ENCODE measurements at regions not wholly inside any gene's neighbourhood (a gene's known extent, or its start where the extent isn't known, plus 50 kb on each side); places are given as distances from the start of the nearest gene placed in this dataset.
"Not testable (repeated sequence)": the region's sequence is repeated elsewhere in the genome, so short reads cannot be mapped to it uniquely, and the experiment has no call there.

GRCh38 chr10:18906636-18907035 lies 142.0 kb upstream of the MALRD1 start:
- H3K4me3 ChIP-seq (ENCODE audit: low read depth, low read length, poor library complexity, severe bottlenecking): no peak overlapping the region
- H3K9ac ChIP-seq (ENCODE audit: low read length): no peak overlapping the region
- no peaks in the 10 kb centered on the region for H3K9me3 ChIP-seq (ENCODE audit: low read length)
- H2AFZ ChIP-seq (ENCODE audit: low read length): no peak overlapping the region
- H3F3A ChIP-seq (ENCODE audit: insufficient read depth, low read length): no peaks in the 10 kb centered on the region
- H4K20me1 ChIP-seq (ENCODE audit: insufficient read depth, low read length): no peaks in the 10 kb centered on the region
- no peaks in the 10 kb centered on the region for H3K79me2 ChIP-seq (ENCODE audit: insufficient read depth, low read length)
- H3K27me3 ChIP-seq (ENCODE audit: insufficient read depth, low read length): no peaks in the 10 kb centered on the region
- H3K27ac ChIP-seq (ENCODE audit: low read depth, low read length, poor library complexity, severe bottlenecking): no peak overlapping the region
- TF ChIP-seq, protein P1, sequence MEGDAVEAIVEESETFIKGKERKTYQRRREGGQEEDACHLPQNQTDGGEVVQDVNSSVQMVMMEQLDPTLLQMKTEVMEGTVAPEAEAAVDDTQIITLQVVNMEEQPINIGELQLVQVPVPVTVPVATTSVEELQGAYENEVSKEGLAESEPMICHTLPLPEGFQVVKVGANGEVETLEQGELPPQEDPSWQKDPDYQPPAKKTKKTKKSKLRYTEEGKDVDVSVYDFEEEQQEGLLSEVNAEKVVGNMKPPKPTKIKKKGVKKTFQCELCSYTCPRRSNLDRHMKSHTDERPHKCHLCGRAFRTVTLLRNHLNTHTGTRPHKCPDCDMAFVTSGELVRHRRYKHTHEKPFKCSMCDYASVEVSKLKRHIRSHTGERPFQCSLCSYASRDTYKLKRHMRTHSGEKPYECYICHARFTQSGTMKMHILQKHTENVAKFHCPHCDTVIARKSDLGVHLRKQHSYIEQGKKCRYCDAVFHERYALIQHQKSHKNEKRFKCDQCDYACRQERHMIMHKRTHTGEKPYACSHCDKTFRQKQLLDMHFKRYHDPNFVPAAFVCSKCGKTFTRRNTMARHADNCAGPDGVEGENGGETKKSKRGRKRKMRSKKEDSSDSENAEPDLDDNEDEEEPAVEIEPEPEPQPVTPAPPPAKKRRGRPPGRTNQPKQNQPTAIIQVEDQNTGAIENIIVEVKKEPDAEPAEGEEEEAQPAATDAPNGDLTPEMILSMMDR (IDR thresholded peaks at IDR 0.05; ENCODE audit: low read length): no peak
- no peak for TF ChIP-seq EZH2 (IDR thresholded peaks at IDR 0.05; ENCODE audit: borderline replicate concordance, low read length)
- no peaks in the 10 kb centered on the region for H3K36me3 ChIP-seq (ENCODE audit: insufficient read depth, low read length)
- no peak overlapping the region for H3K4me2 ChIP-seq (ENCODE audit: low read length)
- no peaks in the 10 kb centered on the region for H3K4me1 ChIP-seq (ENCODE audit: insufficient read depth, low read length, severe bottlenecking)
- H3K9me2 ChIP-seq (ENCODE audit: low read depth, low read length): no peaks in the 10 kb centered on the region

GRCh38 chr10:18917431-18917830 lies 131.2 kb upstream of the MALRD1 start:
- H3K27ac ChIP-seq (ENCODE audit: low read depth, low read length, poor library complexity, severe bottlenecking); H3K79me2 ChIP-seq (ENCODE audit: insufficient read depth, low read length); H3K27me3 ChIP-seq (ENCODE audit: insufficient read depth, low read length); H4K20me1 ChIP-seq (ENCODE audit: insufficient read depth, low read length); H3K9ac ChIP-seq (ENCODE audit: low read length); H3K4me1 ChIP-seq (ENCODE audit: insufficient read depth, low read length, severe bottlenecking); H3K9me2 ChIP-seq (ENCODE audit: low read depth, low read length); H2AFZ ChIP-seq (ENCODE audit: low read length); H3K4me3 ChIP-seq (ENCODE audit: low read depth, low read length, poor library complexity, severe bottlenecking); H3K36me3 ChIP-seq (ENCODE audit: insufficient read depth, low read length); H3K4me2 ChIP-seq (ENCODE audit: low read length); H3K9me3 ChIP-seq (ENCODE audit: low read length); H3F3A ChIP-seq (ENCODE audit: insufficient read depth, low read length): not testable (repeated sequence)

DNA sequence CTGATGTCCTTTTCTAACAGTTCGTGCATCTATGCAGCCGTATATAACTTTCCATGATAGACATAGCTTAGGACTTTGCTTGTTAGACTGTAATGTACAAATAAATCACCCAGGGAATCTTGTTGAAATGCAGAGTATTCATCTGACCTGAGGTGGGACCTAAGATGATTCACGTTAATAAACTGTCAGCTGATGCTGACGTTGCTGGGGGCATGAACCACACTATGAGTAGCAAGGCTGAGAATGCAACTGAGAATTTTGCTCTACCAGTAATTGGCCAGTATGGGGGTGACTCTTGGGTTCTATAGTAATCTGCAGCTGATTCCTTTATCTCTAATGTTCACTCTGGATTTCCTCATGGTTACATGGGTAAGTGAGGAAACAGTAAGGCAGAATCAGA lies 130.1 kb upstream of the MALRD1 start:
- Histone ChIP-seq H3K9ac (ENCODE audit: low read length) (no peak overlapping the region), H4K20me1 (ENCODE audit: insufficient read depth, low read length) (no peaks in the 10 kb centered on the region), H3K9me2 (ENCODE audit: low read depth, low read length) (no peaks in the 10 kb centered on the region), H3K79me2 (ENCODE audit: insufficient read depth, low read length) (no peaks in the 10 kb centered on the region), H3K4me2 (ENCODE audit: low read length) (no peak overlapping the region), H2AFZ (ENCODE audit: low read length) (no peak overlapping the region), H3K9me3 (ENCODE audit: low read length) (no peaks in the 10 kb centered on the region), H3K36me3 (ENCODE audit: insufficient read depth, low read length) (no peaks in the 10 kb centered on the region), H3K27ac (ENCODE audit: low read depth, low read length, poor library complexity, severe bottlenecking) (no peak overlapping the region), H3K4me3 (ENCODE audit: low read depth, low read length, poor library complexity, severe bottlenecking) (no peak overlapping the region), H3F3A (ENCODE audit: insufficient read depth, low read length) (no peaks in the 10 kb centered on the region), H3K4me1 (ENCODE audit: insufficient read depth, low read length, severe bottlenecking) (no peaks in the 10 kb centered on the region), H3K27me3 (ENCODE audit: insufficient read depth, low read length) (no peaks in the 10 kb centered on the region)
- no peak for TF ChIP-seq EZH2 (IDR thresholded peaks at IDR 0.05; ENCODE audit: borderline replicate concordance, low read length)
- TF ChIP-seq, protein P1 (IDR thresholded peaks at IDR 0.05; ENCODE audit: low read length): no peak

DNA sequence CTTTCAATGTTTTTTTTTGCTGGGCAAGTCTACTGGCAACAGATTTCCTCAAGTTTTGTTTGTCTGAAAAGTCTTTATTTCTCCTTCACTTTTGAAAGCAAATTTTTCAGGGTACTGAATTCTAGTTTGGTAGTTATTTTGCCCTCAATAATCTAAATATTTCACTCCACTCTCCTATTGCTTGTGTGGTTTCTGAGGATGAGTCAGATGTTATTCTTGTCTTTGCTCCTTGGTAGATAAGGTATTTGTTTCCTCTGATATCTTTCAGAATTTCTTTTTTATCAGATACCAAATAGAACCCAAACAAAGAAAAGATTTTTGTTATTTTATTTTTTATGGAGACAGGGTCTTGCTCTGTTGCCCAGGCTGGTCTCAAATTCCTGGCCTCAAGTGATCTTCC lies 99.2 kb upstream of the MALRD1 start:
- Histone ChIP-seq H3K36me3 (ENCODE audit: insufficient read depth, low read length) (no peaks in the 10 kb centered on the region), H3K4me1 (ENCODE audit: insufficient read depth, low read length, severe bottlenecking) (no peaks in the 10 kb centered on the region), H2AFZ (ENCODE audit: low read length) (no peak overlapping the region), H3K9ac (ENCODE audit: low read length) (no peak overlapping the region), H3K9me2 (ENCODE audit: low read depth, low read length) (no peaks in the 10 kb centered on the region), H3K79me2 (ENCODE audit: insufficient read depth, low read length) (no peaks in the 10 kb centered on the region), H3F3A (ENCODE audit: insufficient read depth, low read length) (no peaks in the 10 kb centered on the region), H3K4me3 (ENCODE audit: low read depth, low read length, poor library complexity, severe bottlenecking) (no peak overlapping the region), H4K20me1 (ENCODE audit: insufficient read depth, low read length) (no peaks in the 10 kb centered on the region), H3K4me2 (ENCODE audit: low read length) (no peak overlapping the region), H3K27ac (ENCODE audit: low read depth, low read length, poor library complexity, severe bottlenecking) (no peak overlapping the region), H3K9me3 (ENCODE audit: low read length) (no peaks in the 10 kb centered on the region), H3K27me3 (ENCODE audit: insufficient read depth, low read length) (no peaks in the 10 kb centered on the region)
- TF ChIP-seq EZH2 (IDR thresholded peaks at IDR 0.05; ENCODE audit: borderline replicate concordance, low read length): no peak
- TF ChIP-seq, protein P1 (IDR thresholded peaks at IDR 0.05; ENCODE audit: low read length): no peak

- H3K4me3 ChIP-seq (ENCODE audit: low read depth, low read length, poor library complexity, severe bottlenecking); H3K27me3 ChIP-seq (ENCODE audit: insufficient read depth, low read length); H3K4me2 ChIP-seq (ENCODE audit: low read length); H3F3A ChIP-seq (ENCODE audit: insufficient read depth, low read length); H3K27ac ChIP-seq (ENCODE audit: low read depth, low read length, poor library complexity, severe bottlenecking); H3K9me2 ChIP-seq (ENCODE audit: low read depth, low read length); H3K36me3 ChIP-seq (ENCODE audit: insufficient read depth, low read length); H2AFZ ChIP-seq (ENCODE audit: low read length); H3K4me1 ChIP-seq (ENCODE audit: insufficient read depth, low read length, severe bottlenecking); H3K9me3 ChIP-seq (ENCODE audit: low read length); H4K20me1 ChIP-seq (ENCODE audit: insufficient read depth, low read length); H3K9ac ChIP-seq (ENCODE audit: low read length); H3K79me2 ChIP-seq (ENCODE audit: insufficient read depth, low read length): not testable (repeated sequence)
These were observed 97.4 kb upstream of the MALRD1 start for GRCh38 chr10:18951072-18951823.
